ENCODE measurements at regions not wholly inside any gene's neighbourhood (a gene's known extent, or its start where the extent isn't known, plus 50 kb on each side); places are given as distances from the start of the nearest gene placed in this dataset.

DNA sequence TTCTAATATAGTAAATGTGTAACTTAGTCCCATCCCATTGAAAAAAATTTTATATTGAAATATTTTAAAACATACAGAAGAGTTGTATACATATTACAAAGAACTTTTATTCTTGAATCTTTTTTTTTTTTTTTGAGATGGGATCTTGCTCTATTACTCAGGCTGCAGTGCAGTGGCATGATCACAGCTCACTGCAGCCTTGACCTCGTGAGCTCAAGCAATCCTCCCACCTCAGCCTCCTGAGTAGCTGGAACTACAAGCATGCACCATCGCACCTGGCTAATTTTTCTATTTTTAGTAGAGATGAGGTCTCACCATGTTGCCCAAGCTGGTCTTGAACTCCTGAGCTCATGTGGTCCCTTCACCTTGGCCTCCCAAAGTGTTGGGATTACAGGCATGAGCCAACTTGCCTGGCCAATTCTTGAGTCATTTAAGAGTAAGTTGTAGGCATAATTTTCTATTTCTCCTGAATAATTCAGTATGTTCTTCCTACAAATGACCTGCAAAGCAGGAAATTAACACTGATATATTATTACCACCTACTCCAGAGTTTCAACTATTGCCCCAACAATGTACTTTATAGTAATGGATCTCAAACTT is 153.0 kb upstream of the BMP4 start:
- TF ChIP-seq, protein P1, sequence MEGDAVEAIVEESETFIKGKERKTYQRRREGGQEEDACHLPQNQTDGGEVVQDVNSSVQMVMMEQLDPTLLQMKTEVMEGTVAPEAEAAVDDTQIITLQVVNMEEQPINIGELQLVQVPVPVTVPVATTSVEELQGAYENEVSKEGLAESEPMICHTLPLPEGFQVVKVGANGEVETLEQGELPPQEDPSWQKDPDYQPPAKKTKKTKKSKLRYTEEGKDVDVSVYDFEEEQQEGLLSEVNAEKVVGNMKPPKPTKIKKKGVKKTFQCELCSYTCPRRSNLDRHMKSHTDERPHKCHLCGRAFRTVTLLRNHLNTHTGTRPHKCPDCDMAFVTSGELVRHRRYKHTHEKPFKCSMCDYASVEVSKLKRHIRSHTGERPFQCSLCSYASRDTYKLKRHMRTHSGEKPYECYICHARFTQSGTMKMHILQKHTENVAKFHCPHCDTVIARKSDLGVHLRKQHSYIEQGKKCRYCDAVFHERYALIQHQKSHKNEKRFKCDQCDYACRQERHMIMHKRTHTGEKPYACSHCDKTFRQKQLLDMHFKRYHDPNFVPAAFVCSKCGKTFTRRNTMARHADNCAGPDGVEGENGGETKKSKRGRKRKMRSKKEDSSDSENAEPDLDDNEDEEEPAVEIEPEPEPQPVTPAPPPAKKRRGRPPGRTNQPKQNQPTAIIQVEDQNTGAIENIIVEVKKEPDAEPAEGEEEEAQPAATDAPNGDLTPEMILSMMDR (IDR thresholded peaks at IDR 0.05; ENCODE audit: control extremely low read depth in 1 of 3, insufficient read depth in 1 of 3, low read depth in 1 of 3, low read length in 3 of 3), result no peak
- TF ChIP-seq, protein P2, sequence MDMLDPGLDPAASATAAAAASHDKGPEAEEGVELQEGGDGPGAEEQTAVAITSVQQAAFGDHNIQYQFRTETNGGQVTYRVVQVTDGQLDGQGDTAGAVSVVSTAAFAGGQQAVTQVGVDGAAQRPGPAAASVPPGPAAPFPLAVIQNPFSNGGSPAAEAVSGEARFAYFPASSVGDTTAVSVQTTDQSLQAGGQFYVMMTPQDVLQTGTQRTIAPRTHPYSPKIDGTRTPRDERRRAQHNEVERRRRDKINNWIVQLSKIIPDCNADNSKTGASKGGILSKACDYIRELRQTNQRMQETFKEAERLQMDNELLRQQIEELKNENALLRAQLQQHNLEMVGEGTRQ (IDR thresholded peaks at IDR 0.05; ENCODE audit: low read length), result no peak
- TF ChIP-seq POLR2A (IDR thresholded peaks at IDR 0.05; ENCODE audit: control extremely low read depth in 1 of 2, low read depth in 2 of 2, low read length in 2 of 2) (no peak), EZH2 (IDR thresholded peaks at IDR 0.05; ENCODE audit: low read depth, low read length, severe bottlenecking) (no peak), EP300 (IDR thresholded peaks at IDR 0.05; ENCODE audit: borderline replicate concordance in 1 of 2, low read depth in 2 of 2, low read length in 2 of 2) (no peak), TCF12 (IDR thresholded peaks at IDR 0.05; ENCODE audit: low read depth, low read length) (no peak), YY1 (IDR thresholded peaks at IDR 0.05; ENCODE audit: low read depth, low read length) (no peak), BRCA1 (IDR thresholded peaks at IDR 0.05; ENCODE audit: low read depth, low read length) (no peak), KDM4A (IDR thresholded peaks at IDR 0.05; ENCODE audit: low read depth, low read length, severe bottlenecking) (no peak), JUN (IDR thresholded peaks at IDR 0.05; ENCODE audit: low read depth, low read length) (no peak), RAD21 (IDR thresholded peaks at IDR 0.05 in 1 of 2, conservative IDR thresholded peaks at IDR 0.05 in 1 of 2; ENCODE audit: low read depth in 2 of 2, low read length in 2 of 2) (no peak), ZNF274 (IDR thresholded peaks at IDR 0.05; ENCODE audit: borderline replicate concordance, extremely low read depth, low read length) (no peak), POLR2AphosphoS5 (IDR thresholded peaks at IDR 0.05; ENCODE audit: low read depth, low read length) (no peak)
